Psoas muscle (tissue), 7 donors: ENCODE measurements at regions not wholly inside any gene's neighbourhood (a gene's known extent, or its start where the extent isn't known, plus 50 kb on each side); places are given as distances from the start of the nearest gene placed in this dataset.

Experiments
- ATAC-seq, 4 donors: fragments of 200-7000 bp; cut with Tn5 transposase; one replicate each; pipeline ENCODE4 v1.9.1; 2020; ENCODE audit warnings: moderate library complexity in 3 of 4, mild to moderate bottlenecking in 2 of 4
- DNase-seq, 2 donors: peaks; one replicate each; pipeline ENCODE4 v3.0.0-alpha.2; 2020
- H3K27ac ChIP-seq: fragments of 200-600 bp; one replicate; pipeline ENCODE4 v1.8.0; 2022
- H3K27me3 ChIP-seq, 3 donors: fragments of 200-600 bp in 1 of 3; one replicate each; pipeline versions ENCODE4 v1.6.1 to v1.8.0; 2013 to 2022; ENCODE audit warnings: low read length in 2 of 3, mild to moderate bottlenecking in 2 of 3, moderate library complexity in 1 of 3; ENCODE audit not compliant: insufficient read depth in 3 of 3
- H3K36me3 ChIP-seq, 2 donors: fragments of 200-600 bp in 1 of 2; one replicate each; pipeline versions ENCODE4 v1.6.1 to v1.8.0; 2013 to 2022; ENCODE audit warnings: low read depth in 1 of 2, mild to moderate bottlenecking in 1 of 2, moderate library complexity in 1 of 2; ENCODE audit not compliant: insufficient read depth in 1 of 2
- H3K4me1 ChIP-seq: fragments of 200-600 bp; one replicate; pipeline ENCODE4 v1.8.0; 2022
- H3K4me3 ChIP-seq: fragments of 200-600 bp; one replicate; pipeline ENCODE4 v1.8.0; 2022; ENCODE audit warnings: mild to moderate bottlenecking
- H3K9me3 ChIP-seq: fragments of 200-600 bp; one replicate; pipeline ENCODE4 v1.8.0; 2022
- WGBS, 3 donors: extraction: QIAGEN DNeasy Blood & Tissue Kit; methylation state at CpG; one replicate each; pipeline versions ENCODE4 v1.1.6 to v1.1.7; 2013; 5-methylcytosine and 5-hydroxymethylcytosine counted together
- intact Hi-C, 2 donors: fragments of 100-400 bp; cut with DNase I; formaldehyde crosslinking; loops; one replicate each; pipeline versions ENCODE4 v1.11.0 to v1.14.2; 2022
- TF ChIP-seq, protein P1 (sequence below): fragments of 200-600 bp; IDR thresholded peaks from one replicate; pipeline ENCODE4 v1.8.0; 2022; ENCODE audit warnings: antibody characterized with exemption
- donor health status: healthy with polysubstance abuse.
- donor health status: DM: no; HTN: no; CAD: no; lungs with moderate emphysema.
- donor health status: Bipolar disorder and iron deficiency.
- donor health status: healthy.
- donor health status: DM: yes; HTN: yes; CAD: no.
- donor health status: DM: no; HTN: no; CAD: no.
- donor health status: DM: yes; HTN: yes; CAD: no.

DNA sequence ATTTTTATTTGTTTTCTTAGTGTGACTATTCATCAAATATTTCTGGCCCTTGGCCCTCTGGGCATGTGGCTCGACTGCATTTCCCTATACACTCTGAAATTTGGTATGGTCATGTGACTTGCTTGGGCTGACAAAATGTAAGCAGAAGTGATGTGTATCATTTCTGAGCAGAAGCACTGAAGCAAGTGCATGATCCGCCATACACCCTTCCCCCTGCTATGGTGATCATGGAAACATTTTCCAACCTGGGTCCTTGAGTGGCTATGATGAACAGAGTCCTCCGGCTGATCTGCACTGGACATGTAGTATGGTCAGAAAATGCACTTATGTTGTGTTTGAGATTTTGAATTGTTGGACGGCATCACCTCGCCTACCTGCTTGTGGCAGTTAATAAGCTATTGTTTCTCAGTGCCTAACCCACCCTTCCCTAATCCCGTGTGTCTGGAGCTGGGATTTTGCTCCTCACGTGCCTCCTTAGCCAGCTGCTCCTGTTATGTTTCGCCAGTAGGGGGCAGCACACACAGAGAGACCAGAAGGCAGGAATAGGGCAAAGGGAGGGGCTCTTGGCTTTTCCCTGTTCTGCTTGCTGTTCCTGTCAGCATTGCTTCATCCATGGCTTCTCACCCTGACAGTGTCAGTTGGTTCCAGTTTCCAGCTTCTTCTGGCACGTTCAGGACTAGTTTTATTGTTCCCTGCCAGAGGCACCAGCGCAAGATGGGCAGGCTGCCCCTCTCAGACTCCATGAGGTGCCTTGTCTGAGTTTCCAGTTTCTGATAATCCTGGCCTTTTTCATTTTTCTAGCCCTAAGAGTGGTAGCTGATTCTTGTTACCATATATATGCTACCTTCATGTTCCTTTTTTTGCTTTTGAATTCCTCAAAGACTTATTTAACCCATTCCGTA is 207.4 kb downstream of the ARL6IP6 start:
- TF ChIP-seq, protein P1, sequence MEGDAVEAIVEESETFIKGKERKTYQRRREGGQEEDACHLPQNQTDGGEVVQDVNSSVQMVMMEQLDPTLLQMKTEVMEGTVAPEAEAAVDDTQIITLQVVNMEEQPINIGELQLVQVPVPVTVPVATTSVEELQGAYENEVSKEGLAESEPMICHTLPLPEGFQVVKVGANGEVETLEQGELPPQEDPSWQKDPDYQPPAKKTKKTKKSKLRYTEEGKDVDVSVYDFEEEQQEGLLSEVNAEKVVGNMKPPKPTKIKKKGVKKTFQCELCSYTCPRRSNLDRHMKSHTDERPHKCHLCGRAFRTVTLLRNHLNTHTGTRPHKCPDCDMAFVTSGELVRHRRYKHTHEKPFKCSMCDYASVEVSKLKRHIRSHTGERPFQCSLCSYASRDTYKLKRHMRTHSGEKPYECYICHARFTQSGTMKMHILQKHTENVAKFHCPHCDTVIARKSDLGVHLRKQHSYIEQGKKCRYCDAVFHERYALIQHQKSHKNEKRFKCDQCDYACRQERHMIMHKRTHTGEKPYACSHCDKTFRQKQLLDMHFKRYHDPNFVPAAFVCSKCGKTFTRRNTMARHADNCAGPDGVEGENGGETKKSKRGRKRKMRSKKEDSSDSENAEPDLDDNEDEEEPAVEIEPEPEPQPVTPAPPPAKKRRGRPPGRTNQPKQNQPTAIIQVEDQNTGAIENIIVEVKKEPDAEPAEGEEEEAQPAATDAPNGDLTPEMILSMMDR, result no peak
- Histone ChIP-seq H3K27ac (no peak overlapping the region), H3K36me3 (no peaks in the 10 kb centered on the region), H3K4me1 (no peaks in the 10 kb centered on the region), H3K27me3 (no peaks in the 10 kb centered on the region), H3K4me3 (no peak overlapping the region), H3K9me3 (no peaks in the 10 kb centered on the region)
- intact Hi-C loops, result no loop called here
- peak in 2 of 4 donors; percentile 38 to 55 for ATAC-seq
- DNase-seq, result peak; percentile 19 to 56
- WGBS, 3 donors, result 30 to 37% (median 34%) methylated on average over 11 of the region's 11 CpGs

DNA sequence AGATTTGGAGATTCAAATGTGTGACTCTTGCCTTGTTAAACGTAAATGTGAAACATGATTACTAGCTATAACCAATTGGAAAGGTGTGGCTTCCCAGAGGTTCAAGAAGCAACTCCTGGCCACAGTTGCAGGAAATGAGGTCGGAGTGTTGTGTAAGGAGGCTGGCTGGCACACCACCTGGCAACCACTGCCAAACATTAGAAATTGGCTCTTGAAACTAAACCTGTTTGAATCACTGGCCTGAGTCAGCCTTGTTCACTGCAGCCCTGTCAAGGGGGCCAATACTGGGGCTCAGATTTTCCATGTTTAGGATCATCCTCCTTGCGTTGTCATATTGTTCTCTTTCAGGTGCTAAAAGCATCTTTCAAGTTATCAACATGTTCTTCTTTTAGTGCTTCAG is 206.3 kb downstream of the ARL6IP6 start:
- Histone ChIP-seq H3K27me3 (no peaks in the 10 kb centered on the region), H3K27ac (no peak overlapping the region), H3K9me3 (no peaks in the 10 kb centered on the region), H3K36me3 (no peaks in the 10 kb centered on the region), H3K4me3 (no peak overlapping the region), H3K4me1 (no peaks in the 10 kb centered on the region)
- ATAC-seq (no peak), DNase-seq (no peak)
- intact Hi-C loops, result no loop called here
- TF ChIP-seq, protein P1, result no peak
- 56 to 74% (median 60%) methylated on average over 3 of the region's 3 CpGs for WGBS, 3 donors

DNA sequence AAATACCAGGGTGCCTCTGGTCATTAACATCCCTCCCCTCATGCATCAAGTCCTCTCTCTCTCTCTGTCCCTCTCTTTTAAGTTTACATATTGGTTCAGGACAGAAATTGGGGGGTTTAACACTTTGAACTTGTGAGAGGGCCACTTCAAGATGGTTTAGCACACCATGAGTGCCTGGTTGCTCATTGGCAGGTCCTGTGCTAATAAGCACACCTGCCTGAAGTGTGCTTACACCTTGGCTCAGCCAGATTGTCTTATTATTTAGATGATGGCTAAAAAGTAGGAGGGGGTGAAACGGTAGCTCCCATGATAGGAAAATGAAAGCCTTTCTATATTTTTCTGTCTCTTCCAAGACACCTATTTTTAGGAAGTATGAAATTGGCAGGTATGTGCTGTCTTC is 205.8 kb downstream of the ARL6IP6 start:
- no peak overlapping the region for H3K27ac ChIP-seq
- no peak overlapping the region for H3K4me3 ChIP-seq
- DNase-seq, result no peak
- no peaks in the 10 kb centered on the region for H3K4me1 ChIP-seq
- no peaks in the 10 kb centered on the region for H3K36me3 ChIP-seq
- H3K27me3 ChIP-seq, result no peaks in the 10 kb centered on the region
- TF ChIP-seq, protein P1, result no peak
- intact Hi-C loops, result no loop called here
- H3K9me3 ChIP-seq, result no peaks in the 10 kb centered on the region
- 83 to 92% (median 86%) methylated on average over 1 of the region's 1 CpG for WGBS, 3 donors
- no peak for ATAC-seq

DNA sequence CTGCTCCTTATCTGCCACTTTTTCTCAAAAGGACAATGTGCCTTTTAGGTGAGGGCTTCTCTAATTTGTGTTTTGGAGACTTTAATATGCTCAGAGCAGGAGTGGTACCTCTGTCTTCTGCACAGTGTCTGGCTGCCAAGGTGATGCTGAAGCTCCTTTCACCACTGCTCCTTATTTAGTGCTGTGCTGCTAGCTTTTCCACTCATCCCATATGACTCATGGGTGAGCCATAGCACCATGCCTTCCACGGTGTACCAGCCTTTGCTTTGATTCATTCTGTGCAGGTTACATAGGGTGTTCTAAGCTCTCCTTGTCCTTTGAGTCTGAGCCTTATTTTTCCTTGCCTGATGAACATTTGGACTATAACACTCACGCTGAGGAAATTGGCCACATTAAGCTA is 202.4 kb downstream of the ARL6IP6 start:
- Histone ChIP-seq H3K4me3 (no peak overlapping the region), H3K9me3 (no peaks in the 10 kb centered on the region), H3K36me3 (no peaks in the 10 kb centered on the region), H3K27me3 (no peaks in the 10 kb centered on the region), H3K4me1 (no peaks in the 10 kb centered on the region), H3K27ac (no peak overlapping the region)
- DNase-seq, result no peak
- intact Hi-C loops, result no loop called here
- WGBS, 3 donors, result 59 to 71% (median 68%) methylated on average over 2 of the region's 2 CpGs
- ATAC-seq, result no peak
- TF ChIP-seq, protein P1, result no peak

DNA sequence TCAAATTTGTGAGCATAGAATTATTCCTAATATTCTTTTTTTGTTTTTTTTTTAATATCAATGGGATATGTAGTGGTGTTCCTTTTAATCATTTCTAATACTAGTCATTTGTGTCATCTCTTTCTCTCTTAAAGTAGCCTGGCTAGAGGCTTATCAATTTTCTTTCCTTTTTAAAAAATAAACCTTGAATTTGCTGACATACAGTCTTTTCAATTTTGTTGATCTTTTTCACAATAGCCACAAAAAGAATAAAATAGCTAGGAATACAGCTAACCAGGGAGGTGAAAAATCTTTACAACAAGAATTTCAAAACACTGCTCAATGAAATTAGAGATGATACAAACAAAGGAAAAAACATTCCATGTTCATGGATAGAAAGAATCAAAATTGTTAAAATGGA is 192.6 kb downstream of the ARL6IP6 start:
- DNase-seq, result no peak
- TF ChIP-seq, protein P1, result no peak
- H3K27ac ChIP-seq, result no peak overlapping the region
- H3K27me3 ChIP-seq, result no peaks in the 10 kb centered on the region
- intact Hi-C loops, result no loop called here
- H3K4me3 ChIP-seq, result no peak overlapping the region
- H3K4me1 ChIP-seq, result no peaks in the 10 kb centered on the region
- H3K9me3 ChIP-seq, result no peaks in the 10 kb centered on the region
- no peak for ATAC-seq
- H3K36me3 ChIP-seq, result no peaks in the 10 kb centered on the region
